IPS-20b (cell line): ENCODE measurements at regions not wholly inside any gene's neighbourhood (a gene's known extent, or its start where the extent isn't known, plus 50 kb on each side); places are given as distances from the start of the nearest gene placed in this dataset.

ENCODE experiments used
- H3K27ac ChIP-seq: one replicate; pipeline ENCODE4 v1.5.1; 2013; ENCODE audit warnings: low read length
- H3K27me3 ChIP-seq: 2 replicates; pipeline ENCODE4 v1.6.1; 2013; ENCODE audit warnings: mild to moderate bottlenecking, low read length, inconsistent platforms; ENCODE audit not compliant: insufficient read depth
- H3K36me3 ChIP-seq: 2 replicates; pipeline ENCODE4 v1.6.1; 2013; ENCODE audit warnings: low read depth, mild to moderate bottlenecking, inconsistent platforms, low read length, moderate library complexity; ENCODE audit not compliant: insufficient read depth
- H3K4me1 ChIP-seq: 2 replicates; pipeline ENCODE4 v1.6.1; 2013; ENCODE audit warnings: mild to moderate bottlenecking, control low read depth, inconsistent platforms, low read length, moderate library complexity; ENCODE audit not compliant: insufficient read depth
- H3K4me3 ChIP-seq: 2 replicates; pipeline ENCODE4 v1.5.1; 2013; ENCODE audit warnings: mild to moderate bottlenecking, low read length, inconsistent platforms
- H3K9ac ChIP-seq: 2 replicates; pipeline ENCODE4 v1.6.1; 2013; ENCODE audit warnings: low read depth, mild to moderate bottlenecking, inconsistent platforms, low read length, moderate library complexity
- H3K9me3 ChIP-seq: 2 replicates; pipeline ENCODE4 v1.6.1; 2013; ENCODE audit warnings: mild to moderate bottlenecking, low read depth, low read length, inconsistent platforms; ENCODE audit not compliant: insufficient read depth

DNA sequence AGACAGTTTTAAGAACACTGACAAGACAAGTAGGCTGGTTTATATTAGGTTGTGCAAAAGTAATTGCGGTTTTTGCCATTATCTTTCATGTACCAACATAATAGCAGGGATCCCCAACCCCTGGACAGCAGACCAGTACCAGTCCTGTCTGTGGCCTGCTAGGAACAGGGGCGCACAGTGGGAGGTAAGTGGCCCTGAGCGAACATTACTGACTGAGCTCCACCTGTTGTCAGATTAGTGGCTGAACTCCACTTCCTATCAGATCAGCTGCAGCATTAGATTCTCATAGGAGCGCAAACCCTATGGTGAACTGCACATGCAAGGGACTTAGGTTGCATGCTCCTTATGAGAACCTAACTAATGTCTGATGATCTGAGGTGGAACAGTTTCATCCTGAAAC lies 921.9 kb downstream of the CCDC85A start:
- Histone ChIP-seq H3K36me3 (no peaks in the 10 kb centered on the region), H3K4me3 (no peak overlapping the region), H3K27me3 (no peaks in the 10 kb centered on the region), H3K9ac (no peak overlapping the region), H3K4me1 (no peaks in the 10 kb centered on the region), H3K9me3 (no peaks in the 10 kb centered on the region; the same call in 1 of the 2 replicates), H3K27ac (no peak overlapping the region)

DNA sequence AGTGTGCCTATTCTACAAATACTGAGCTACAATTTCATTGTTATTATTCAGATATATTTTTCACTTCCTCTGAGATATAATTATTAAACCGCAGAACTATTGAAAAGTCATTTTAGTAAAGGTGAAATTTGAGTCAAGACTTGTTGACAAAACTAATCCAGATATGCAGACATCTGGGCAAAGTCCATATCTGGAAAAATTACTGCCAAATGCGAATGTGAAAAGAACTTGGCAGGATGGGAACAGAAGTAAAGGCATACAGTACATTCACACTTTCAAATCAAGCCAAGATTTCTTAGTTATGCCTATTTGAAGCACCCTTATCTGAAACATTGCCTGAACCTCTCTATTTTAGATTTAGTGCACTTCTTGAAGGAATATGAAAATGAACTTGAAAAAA lies 923.6 kb downstream of the CCDC85A start:
- Histone ChIP-seq H3K27me3 (no peaks in the 10 kb centered on the region), H3K36me3 (no peaks in the 10 kb centered on the region), H3K4me1 (no peaks in the 10 kb centered on the region), H3K27ac (no peak overlapping the region), H3K9ac (no peak overlapping the region), H3K9me3 (no peaks in the 10 kb centered on the region; the same call in 1 of the 2 replicates), H3K4me3 (no peak overlapping the region)

DNA sequence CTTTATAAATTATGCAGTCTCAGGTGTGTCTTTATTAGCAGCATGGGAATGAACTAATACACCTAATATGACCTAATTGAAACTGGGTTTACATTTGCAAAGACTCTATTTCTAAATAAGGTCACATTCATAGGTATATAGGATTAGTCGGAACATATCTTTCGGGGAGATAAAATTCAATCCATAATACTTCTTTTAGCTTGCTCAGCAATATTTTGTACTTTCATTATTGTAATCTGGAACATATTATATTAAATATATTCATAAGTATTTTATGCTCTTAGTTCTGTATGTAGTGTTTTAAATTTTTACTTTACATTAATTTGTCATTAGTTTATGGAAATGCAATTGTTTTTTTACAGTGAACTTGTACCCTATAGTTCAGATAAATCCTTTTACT lies 927.7 kb downstream of the CCDC85A start:
- Histone ChIP-seq H3K27ac (no peak overlapping the region), H3K4me1 (no peaks in the 10 kb centered on the region), H3K9ac (no peak overlapping the region), H3K27me3 (no peaks in the 10 kb centered on the region), H3K9me3 (no peaks in the 10 kb centered on the region; the same call in 1 of the 2 replicates), H3K36me3 (no peaks in the 10 kb centered on the region), H3K4me3 (no peak overlapping the region)

DNA sequence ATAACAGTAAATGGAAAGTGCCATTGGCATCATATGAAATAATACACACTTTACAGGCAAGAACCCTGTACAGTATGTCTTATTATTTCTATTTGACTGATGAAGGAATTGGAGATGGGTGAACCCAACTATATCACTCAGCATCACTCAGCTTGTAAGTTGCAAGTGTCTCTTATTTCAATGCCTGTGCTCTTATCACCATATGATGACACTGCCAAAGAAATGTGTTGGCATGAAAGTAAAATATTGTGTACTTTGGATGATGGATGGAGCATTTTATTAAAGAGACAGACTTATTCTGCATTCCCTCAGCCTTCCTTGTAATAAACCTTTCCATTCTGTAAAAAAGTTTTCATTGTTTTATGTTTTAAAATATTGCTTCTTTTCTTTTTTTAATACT lies 927.5 kb upstream of the VRK2 start:
- Histone ChIP-seq H3K9ac (no peak overlapping the region), H3K27ac (no peak overlapping the region), H3K36me3 (no peaks in the 10 kb centered on the region), H3K4me1 (no peaks in the 10 kb centered on the region), H3K9me3 (no peaks in the 10 kb centered on the region), H3K4me3 (no peak overlapping the region), H3K27me3 (no peaks in the 10 kb centered on the region)

DNA sequence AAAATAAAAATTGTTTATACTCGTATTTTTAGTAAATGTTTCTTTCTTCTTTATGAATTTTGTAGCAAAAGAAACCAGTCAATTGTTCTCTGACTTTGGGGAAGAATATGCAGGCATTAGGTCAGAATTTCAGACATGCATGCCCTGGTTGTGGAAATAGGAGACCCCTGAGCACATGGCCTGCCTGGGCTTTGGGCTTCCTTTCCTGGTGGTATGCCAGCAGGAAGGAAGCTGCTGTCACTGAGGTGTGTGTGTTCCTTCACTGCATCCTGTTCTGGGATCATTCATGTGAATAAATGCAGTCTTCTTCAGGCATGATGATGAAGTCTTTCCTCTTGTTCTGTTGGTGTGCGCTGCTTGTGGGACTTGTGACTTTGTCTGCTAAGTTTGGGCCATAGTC lies 920.2 kb upstream of the VRK2 start:
- H3K9ac ChIP-seq = no peak overlapping the region

DNA sequence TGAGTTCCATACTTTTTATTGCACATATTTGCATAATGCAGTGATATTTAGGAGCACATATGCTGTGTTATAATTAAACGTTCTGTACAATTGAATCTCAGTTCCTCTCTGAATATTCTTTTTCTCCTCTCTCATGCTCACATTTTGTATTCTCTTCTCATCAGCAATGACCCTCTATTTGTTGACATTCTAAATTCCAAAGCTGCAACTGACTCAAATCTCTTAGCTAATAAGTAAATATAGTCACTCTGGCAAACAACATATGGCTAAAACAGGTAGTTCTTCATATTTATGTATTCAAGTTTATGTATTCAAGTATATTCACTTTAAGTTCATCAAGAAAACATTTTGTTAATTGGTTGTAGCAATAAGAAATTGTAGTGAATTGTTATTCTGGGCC lies 907.4 kb upstream of the VRK2 start:
- H3K36me3 ChIP-seq = no peaks in the 10 kb centered on the region
- H3K27ac ChIP-seq = no peak overlapping the region
- no peaks in the 10 kb centered on the region for H3K9me3 ChIP-seq
- H3K9ac ChIP-seq = no peak overlapping the region
- H3K27me3 ChIP-seq = no peaks in the 10 kb centered on the region
- H3K4me1 ChIP-seq = no peaks in the 10 kb centered on the region
- H3K4me3 ChIP-seq = no peak overlapping the region

More for the DNA sequence above, 920.2 kb upstream of the VRK2 start:
- Histone ChIP-seq H3K27ac (no peak overlapping the region), H3K4me1 (no peaks in the 10 kb centered on the region), H3K9me3 (no peaks in the 10 kb centered on the region), H3K36me3 (no peaks in the 10 kb centered on the region), H3K4me3 (no peak overlapping the region), H3K27me3 (no peaks in the 10 kb centered on the region)

DNA sequence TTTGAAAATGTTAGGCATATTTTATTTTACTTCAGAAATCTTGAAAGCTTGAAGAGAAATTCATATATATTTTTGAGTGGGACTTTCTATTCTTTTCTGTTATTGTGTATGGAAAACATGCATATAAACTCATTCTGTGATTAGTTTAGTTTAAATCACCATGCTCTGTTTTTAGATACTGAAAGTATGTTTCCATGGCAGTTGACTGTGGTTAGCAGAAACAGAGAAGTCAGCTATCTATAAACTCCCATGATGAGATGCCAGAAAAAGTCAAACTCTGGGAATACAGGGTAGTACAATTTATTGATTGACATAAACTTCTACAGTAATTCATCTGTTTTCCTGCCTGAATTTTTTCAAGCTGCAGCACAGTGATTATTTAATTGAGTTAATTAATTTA lies 905.3 kb upstream of the VRK2 start:
- H3K27me3 ChIP-seq = no peaks in the 10 kb centered on the region
- H3K9ac ChIP-seq = no peak overlapping the region
- no peak overlapping the region for H3K27ac ChIP-seq
- no peaks in the 10 kb centered on the region for H3K36me3 ChIP-seq
- no peak overlapping the region for H3K4me3 ChIP-seq
- H3K9me3 ChIP-seq = no peaks in the 10 kb centered on the region
- H3K4me1 ChIP-seq = no peaks in the 10 kb centered on the region

DNA sequence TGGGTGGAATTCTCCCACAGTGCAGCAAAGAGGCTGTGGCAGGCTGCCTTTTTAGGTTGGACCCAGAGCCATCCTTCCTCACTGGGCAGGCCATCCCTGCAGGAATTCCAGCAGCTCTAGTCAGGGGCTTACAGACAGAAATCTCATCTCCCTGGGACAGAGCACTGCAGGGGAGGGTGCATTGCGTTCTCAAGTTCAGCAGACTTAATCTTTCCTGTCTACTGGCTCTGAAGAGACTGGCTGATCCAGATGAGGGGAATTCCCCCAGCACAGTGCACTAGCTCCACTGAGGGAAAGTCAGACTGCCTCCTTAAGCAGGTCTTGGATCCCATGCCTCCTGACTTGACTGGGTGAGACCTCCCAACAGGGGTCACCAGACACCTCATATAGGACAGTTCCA lies 899.7 kb upstream of the VRK2 start:
- no peak overlapping the region for H3K27ac ChIP-seq
- no peaks in the 10 kb centered on the region for H3K4me1 ChIP-seq
- peaks cover 6% of the 10 kb centered on the region; the same call in 1 of the 2 replicates for H3K9me3 ChIP-seq
- H3K36me3 ChIP-seq = no peaks in the 10 kb centered on the region
- H3K9ac ChIP-seq = no peak overlapping the region
- no peaks in the 10 kb centered on the region for H3K27me3 ChIP-seq
- no peak overlapping the region for H3K4me3 ChIP-seq

DNA sequence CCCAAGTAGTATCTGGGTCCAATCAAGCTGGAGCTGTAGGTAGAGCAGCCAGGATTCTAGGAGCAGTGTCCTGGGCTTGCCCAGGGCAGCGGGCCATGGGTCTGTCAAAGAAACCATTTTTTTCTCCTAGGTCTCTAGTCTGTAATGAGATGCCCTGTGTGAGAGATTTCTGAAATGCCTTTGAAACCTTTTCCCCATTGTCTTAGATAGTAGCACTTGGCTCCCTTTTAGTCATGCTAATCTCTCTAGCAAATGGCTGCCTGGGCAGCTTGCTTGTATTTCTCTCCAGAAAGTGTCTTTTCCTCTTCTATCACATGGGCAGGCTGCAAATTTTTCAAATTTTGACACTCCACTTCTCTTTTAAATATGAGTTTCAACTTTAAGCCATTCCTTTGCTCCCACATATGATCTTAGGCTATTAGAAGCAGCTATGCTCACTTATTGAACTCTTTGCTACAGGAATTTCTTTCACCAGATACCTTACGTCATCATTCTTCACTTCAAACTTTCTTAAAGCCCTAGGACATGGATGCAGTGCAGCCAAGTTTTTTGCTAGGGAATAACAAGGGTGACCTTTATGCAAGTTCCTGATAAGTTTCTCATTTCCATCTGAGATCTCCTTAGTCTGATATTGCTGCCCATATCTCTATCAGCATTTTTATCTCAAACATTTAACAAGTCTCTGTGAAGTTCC lies 890.2 kb upstream of the VRK2 start:
- peak overlapping the region; percentile 7; the same call in 1 of the 2 replicates for H3K4me3 ChIP-seq
- H3K27me3 ChIP-seq = no peaks in the 10 kb centered on the region
- no peak overlapping the region for H3K27ac ChIP-seq
- no peak overlapping the region for H3K9ac ChIP-seq
- H3K36me3 ChIP-seq = no peaks in the 10 kb centered on the region
- H3K9me3 ChIP-seq = peaks cover 7% of the 10 kb centered on the region; the same call in 1 of the 2 replicates
- H3K4me1 ChIP-seq = 0 out of 2 replicates have a peak, but pooled peaks cover 4% of the 10 kb centered on the region

DNA sequence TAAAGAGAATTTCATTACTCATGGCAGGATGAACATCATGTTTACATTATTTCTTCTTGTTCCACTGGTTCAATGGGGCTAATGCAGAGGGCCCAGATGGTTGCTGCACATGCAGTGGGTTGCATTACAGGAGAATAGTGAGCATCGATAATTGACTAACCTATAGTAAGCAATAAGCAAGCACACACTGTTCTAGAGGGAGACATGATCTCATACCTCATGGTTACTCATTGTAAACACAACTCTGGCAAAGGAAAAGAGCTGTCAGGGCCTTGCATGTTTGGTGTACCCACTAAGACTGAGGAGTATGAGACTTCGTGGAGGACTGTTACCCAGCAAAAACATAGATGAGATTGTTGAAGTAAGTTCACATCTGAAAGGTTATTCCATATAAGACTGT lies 885.6 kb upstream of the VRK2 start:
- H3K4me1 ChIP-seq = 0 out of 2 replicates have a peak, but pooled peaks cover 4% of the 10 kb centered on the region
- H3K36me3 ChIP-seq = no peaks in the 10 kb centered on the region
- 0 out of 2 replicates have a peak, but pooled peaks cover under 1% of the 10 kb centered on the region for H3K9me3 ChIP-seq
- H3K27ac ChIP-seq = no peak overlapping the region
- no peaks in the 10 kb centered on the region for H3K27me3 ChIP-seq
- H3K9ac ChIP-seq = no peak overlapping the region
- H3K4me3 ChIP-seq = no peak overlapping the region

DNA sequence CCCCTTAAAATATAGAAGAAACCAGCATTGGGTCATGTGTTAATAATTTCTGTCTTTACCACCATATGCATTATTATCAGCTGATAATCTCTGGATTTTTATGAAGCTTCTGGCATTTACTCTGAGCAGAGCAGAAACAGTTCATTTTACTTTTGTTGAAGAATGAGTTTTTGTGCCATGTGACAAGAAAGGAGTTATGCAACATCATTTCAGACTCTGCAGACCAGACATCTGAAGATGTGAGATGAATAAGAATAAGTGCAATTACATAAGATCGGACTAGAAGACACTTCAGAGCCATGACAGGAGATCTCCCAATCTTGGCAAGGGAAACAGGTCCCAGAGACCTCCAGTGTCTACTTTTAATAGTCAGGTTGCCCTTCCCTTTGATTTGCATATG lies 869.4 kb upstream of the VRK2 start:
- H3K9me3 ChIP-seq = no peaks in the 10 kb centered on the region

DNA sequence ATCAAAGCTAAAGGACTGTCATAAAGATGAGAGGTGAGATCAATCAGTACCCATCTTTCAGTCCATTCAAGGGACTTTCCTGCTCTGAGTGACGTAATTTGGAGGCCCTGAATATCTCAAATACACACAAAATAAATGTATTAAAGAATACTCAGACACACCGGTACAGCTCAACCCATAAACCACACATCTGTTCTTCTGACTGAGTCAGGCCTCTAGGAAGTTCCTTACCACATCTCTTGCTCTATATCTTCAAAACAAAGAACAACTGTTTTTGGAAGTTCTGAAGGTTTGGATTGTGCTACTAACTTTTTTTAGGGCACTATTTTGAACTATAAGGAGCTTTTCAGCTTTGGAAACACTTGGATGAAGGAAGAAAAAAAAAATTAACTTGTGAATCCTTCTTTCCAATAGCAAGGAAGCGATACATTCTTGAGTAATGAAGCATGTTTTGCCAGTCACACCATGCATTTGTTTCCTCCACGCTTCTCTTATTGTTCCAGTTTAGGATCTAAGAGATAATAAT lies 866.5 kb upstream of the VRK2 start:
- no peak overlapping the region for H3K9ac ChIP-seq
- H3K9me3 ChIP-seq = no peaks in the 10 kb centered on the region
- H3K27me3 ChIP-seq = no peaks in the 10 kb centered on the region
- no peak overlapping the region for H3K27ac ChIP-seq
- H3K4me3 ChIP-seq = no peak overlapping the region
- no peaks in the 10 kb centered on the region for H3K4me1 ChIP-seq
- H3K36me3 ChIP-seq = no peaks in the 10 kb centered on the region

More for the DNA sequence above, 869.4 kb upstream of the VRK2 start:
- Histone ChIP-seq H3K27ac (no peak overlapping the region), H3K4me1 (no peaks in the 10 kb centered on the region), H3K9ac (no peak overlapping the region), H3K27me3 (no peaks in the 10 kb centered on the region), H3K4me3 (no peak overlapping the region), H3K36me3 (no peaks in the 10 kb centered on the region)
